Stimulated activated CD4-positive, alpha-beta T cell treated with anti-CD3 and anti-CD28 coated beads, Interleukin-4, amount 100 ng/mL, for 1 hour (primary cell): ENCODE measurements at regions not wholly inside any gene's neighbourhood (a gene's known extent, or its start where the extent isn't known, plus 50 kb on each side); places are given as distances from the start of the nearest gene placed in this dataset.
"Not testable (repeated sequence)": the region's sequence is repeated elsewhere in the genome, so short reads cannot be mapped to it uniquely, and the experiment has no call there.

ENCODE experiments used
- DNase-seq: peaks from one replicate; pipeline ENCODE4 v3.0.0-alpha.2; 2020

DNA sequence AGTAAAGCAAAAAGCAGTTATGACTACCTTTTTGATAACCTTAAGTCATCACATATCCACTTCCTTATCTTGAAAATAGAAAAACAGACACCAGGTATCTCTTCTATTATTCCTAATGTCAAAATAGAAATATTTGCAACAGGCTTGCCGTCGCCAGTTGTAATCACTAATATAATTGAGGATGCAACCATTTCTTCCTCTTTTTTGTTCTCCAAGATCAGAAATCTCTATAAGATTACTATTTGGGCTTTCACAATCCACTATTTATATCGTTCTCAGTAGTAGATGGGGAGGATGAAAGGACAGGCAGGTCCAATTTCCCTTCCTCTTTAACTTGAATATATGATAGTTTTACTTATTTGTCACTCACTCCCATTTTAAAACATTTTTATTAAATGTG, 130.2 kb upstream of the HMGA2 start:
- DNase-seq = no peak

DNA sequence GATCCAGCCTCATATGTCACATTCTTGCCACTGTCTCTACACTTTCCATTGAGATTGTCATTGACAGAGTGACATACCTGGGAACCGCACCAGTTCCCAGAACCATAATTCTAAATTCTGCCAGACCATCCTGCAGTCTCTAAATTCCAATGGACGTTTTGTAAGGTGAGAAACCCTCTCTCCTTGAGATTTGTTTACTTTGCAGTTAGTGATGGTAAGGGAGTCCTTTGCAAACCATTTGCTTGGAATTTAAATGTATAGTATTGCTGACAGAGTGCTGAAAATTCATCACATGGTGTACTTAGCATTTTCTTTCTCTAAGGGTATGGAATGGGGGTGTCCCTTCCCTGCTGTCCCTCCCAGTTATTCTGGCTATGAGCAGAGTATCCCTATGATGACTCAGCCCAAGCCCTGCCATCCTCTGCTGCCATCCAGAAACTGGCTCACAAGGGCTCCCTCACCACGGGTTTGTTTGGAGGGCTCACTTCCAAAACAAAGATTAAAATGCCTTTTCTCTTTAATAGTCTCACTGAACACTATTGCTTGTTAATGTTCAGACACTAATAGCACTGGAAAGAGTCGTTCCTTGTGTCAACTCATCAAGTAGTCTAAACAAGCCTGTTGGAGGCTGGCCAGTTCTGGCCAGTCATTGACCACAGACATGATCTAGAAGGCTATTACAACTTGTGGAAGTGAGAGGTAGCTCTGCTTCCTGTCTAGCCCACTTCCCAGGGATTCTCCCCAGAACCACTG, 129.0 kb upstream of the HMGA2 start:
- no peak for DNase-seq

DNA sequence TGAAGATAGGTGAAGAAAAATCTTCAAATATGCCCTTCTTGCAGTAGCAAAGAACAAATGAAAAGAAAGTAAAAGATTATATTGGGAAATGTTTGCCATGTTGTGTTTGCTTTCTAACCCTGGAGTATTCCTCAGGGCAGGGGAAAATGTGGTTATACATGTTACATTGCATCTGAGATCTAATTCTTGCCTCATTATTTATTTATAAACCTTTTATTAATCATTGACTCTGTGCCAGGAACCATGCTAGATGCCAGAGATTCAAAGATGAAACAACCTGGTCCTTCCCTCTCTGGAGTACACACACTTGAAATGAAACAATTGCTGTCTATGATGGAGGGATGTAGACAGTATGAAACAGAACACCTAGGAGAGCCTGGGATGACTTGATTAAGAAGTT, 128.1 kb upstream of the HMGA2 start:
- DNase-seq = no peak

DNA sequence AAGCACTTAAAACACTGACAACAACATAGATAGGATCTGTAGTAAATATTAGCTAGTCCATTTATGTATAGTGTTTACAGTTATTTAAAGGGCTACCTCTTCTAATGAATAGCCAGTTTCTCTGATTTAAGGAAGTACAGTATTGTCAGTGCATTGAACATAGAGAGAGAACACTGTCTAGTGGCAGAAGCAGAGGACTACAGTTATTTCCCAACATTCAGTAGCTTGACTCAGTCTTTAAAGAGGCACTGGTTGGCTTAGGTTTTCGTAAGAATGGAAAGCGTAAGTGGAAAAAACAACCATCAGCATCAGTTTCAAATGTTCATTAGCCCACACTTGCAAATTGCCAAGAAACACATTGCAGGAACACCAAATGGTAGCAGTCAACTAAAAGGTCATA, 125.0 kb upstream of the HMGA2 start:
- no peak for DNase-seq

DNA sequence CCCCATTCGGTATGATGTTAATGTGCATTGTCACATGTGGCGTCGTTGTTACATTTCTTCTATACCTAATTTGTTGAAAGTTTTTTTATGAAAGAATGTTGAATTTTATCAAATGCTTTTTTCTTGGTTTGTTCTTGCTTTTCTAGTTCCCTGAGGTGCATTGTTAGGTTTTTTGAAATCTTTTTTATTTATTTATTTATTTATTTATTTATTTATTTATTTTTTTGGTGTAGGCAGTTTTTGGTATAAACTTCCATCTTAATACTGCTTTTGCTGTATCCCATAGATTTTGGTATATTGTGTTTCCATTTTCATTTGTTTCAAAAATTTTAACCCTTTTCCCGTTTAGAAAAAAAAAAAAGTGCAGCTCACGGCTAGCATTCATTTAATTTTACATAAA, 121.1 kb upstream of the HMGA2 start:
- DNase-seq = no peak

DNA sequence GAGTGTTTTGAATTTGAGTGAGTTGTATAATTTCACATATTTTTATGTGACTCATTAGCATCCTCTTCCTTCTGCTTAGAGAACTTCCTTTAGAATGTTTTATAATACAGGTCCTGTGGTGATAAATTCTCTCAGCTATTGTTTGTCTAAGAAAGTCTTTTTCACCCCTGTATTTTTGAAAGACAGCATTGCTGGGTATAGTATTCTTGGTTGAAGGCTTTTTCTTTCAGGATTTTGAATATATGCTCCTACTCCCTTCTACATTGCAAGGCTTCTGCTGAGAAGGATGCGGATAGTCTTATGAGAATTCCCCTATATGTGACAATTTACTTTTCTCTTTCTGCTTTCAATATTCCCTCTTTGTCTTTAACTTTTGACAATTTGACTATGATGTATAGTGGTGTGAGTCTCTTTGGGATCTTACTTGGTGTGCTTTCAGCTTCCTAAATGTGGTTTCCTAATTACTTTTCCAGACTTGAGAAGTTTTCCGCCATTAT, 118.9 kb upstream of the HMGA2 start:
- no peak for DNase-seq

DNA sequence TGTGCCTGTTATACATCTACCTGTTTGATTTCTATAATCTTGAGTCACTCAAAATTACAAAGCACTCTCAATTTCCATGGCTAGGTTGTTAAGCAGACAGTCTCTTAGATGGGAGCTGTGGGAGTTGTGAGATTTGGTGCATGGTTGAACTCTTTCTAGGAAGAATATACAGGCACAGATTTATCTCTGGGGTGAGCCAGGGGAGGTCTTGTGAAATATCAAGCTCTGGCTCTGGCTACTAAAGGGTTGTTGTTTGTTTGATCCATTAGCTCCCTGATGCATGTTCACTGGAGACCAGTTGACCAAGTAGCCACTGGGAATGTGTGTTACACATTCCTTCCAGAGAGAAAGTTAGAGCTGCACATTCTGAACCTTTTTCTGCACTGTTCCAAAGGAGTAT, 117.2 kb upstream of the HMGA2 start:
- no peak for DNase-seq

DNA sequence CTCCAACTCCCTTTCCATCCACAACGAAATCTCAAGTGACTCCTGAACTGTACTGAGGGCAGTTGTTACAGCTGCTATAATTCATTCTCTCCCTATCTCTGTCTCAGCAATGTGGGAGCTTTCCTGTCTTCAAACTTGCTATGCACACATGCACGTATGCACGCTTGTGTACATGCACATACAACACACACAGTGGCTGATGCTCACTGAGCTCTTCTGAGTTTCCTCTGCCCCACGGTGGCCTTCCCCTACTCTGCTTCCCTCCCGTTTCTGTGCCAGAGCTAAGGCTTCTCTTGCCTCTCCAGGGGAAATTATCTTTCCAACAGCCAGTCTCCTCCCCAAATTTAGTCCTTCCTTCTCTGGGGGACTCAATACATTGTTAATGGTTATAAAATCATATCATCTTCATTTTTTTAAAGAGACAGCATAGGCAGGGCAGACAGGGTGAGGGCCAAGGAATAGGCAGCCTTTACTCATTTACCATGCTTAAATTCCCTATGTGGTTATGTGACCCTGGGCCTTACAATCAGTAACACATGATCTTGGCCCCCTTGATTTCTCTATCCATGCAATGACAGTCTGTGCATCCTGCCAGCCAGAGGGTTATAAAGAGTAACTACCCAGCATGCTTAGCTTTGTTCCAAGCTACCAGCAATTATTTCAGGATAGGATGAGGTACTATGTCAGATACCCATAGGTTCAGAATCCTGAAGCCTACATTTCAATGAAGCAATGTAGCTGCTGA, 111.9 kb upstream of the HMGA2 start:
- no peak for DNase-seq

DNA sequence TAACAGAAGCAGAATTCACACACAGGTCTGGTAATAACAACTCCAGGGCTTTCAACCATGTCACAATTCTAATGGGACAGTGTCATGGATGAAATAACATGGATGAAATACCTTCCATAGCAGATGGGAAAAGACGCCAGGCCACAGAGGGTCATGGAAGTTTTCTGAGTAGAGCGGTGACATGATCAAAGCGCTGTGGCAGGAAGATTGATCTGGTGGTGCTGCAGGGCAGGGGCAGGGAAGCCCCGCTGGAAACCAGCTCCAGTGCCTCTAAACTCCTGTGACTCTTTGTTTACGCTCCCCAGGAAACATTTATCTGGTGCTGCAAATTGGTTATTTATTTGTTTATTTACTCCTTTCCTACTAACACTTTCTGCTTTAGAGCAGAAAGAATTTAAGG, 108.3 kb upstream of the HMGA2 start:
- DNase-seq = no peak

DNA sequence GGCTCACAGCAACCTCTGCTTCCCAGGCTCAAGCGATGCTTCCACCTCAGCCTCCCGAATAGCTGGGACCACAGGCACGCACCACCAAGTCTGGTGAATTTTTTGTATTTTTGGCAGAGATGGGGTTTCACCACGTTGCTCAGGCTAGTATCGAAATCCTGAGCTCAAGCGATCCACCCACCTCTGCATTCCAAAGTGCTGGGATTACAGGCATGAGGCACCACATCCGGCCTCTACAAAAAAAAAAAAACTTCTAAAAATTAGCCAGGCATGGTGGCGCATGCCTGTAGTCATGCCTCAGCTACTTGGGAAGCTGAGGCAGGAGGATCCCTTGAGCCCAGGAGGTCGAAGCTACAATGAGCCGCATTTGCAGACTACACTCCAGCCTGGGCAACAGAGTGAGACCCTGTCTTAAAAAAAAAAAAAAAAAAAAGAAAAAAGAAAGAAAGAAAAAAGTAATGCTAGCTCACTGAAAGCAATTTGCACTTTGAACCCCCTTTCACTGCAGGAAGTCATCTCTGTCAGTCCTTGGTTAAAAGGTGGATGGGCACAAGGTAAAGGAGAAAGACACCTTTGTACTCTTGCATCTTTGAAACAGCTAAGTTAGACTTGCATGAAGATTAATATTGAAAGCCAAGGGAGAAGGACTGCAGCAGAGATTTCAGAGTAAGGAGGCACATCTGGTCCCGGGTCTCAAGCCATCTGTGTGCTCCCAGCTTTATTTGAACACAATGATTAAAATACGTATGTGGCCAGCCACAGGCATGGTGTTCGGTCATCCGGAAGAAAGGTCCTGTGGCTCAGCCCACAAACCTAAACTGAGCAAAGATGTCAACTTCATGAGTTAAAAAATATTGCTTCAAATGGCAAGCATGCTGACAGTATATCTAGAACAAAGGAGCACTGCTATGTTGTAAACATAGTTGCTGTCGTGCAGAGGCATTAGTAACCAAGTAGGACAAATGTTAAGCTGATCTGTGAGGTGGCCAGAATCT, 103.8 kb upstream of the HMGA2 start:
- no peak for DNase-seq

DNA sequence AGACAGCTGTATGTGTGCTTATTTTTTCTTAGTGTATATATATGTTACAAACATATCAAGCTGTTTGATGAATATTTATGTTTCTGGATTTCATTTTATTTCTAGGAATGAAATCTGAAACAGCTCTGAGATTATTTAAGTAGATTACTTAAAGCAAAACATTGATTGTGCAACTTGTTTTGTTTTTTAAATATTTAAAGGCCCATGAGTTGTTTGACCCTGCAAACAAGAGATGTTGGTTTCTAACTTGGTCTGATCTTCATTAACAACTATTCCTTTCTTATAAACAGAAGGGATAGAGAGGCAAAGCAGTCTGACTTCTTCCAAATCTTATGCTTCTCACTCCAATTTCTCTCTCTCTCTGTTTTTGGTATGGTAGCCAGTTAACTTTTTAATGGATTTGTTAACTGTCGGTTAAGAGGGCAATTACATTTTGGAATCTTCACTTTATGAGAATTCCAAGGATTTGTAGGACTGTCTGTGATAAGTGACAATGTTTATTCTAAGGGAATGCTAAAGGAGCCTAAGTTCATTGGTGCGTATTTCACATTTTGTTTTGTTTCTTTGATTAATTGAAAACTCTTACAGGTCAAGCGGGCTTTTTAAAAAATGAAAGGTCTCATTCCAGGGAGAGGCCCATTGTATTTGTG, 102.6 kb upstream of the HMGA2 start:
- no peak for DNase-seq

DNA sequence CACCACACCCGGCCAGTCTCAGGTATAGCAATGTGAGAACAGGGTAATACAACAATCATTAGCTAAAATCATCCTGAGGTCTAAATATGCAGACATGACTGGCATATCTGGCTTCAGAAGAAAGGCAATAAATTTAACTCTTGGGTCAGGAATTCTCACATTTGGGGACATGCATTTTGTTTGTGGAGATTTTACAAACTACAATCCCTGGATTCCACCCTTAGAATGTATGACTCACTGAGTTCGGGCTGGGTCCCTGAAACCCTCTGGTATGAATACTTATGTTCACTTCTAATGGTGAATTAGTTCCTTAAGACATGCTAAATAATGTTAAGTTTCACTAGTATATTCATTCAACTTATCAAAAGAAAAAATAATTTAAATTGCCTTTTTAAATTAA, 98.9 kb upstream of the HMGA2 start:
- DNase-seq = no peak

DNA sequence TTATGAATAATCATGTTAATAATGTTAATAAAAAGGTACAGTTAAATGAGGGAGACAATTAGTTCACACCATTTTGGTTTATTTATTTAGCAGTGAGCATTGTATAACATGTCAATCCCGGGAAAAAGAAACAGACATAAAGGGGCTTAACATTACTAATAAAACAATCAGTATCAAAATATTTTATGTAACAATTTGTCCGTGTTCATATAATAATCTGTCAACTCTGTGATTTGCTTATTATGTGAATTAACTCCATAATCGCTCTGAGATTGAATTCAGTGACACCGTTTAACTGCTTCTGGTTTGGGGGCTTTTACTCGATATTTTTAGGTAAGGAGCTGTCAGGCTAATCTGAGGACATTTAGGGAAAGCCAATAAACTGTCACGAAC, 95.8 kb upstream of the HMGA2 start:
- no peak for DNase-seq

DNA sequence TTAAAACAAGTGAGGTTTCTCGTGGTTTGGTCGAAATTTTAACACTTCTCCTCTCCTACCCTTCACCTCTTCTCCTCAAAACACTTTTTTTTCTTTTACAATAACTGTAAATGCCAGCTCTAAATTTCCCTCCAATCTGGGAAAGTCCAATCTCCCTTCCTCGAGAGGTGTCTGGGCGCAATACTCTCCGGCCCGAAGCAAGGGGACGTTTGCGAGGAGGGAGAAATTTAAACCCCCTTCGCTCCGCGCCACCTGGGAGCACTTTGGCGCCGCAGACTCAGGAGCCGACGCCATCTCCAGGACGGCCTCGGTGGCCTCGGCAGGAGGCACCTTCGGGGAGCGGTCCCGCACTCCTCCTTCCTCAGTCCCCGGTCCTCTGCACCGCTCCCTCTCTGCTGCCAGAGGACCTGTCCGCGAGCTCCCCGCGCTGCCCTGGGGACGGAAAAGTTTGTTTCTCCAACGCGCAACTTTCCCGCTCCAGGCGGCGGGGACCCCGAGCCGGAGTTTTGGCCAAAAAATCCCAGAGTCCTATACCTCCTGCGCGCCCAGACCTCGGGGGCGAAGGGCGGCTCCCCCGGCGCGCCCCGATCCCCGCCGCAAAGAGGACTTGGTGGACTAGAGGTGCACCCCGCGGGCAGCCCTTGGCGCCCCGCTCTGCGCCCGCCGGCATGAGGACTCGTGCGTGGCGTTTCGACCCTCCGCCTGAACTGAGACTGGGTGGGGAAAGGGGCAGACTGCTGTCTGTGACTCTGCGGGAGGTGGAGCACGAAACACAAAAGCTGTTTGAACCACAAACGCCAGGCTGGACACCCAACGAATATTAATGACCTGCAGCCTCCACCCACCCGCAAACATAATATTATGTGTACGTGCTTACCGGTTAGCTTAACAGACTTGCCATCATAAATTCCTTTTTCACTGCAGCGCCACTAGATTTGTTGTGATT, 95.2 kb upstream of the HMGA2 start:
- DNase-seq = no peak

DNA sequence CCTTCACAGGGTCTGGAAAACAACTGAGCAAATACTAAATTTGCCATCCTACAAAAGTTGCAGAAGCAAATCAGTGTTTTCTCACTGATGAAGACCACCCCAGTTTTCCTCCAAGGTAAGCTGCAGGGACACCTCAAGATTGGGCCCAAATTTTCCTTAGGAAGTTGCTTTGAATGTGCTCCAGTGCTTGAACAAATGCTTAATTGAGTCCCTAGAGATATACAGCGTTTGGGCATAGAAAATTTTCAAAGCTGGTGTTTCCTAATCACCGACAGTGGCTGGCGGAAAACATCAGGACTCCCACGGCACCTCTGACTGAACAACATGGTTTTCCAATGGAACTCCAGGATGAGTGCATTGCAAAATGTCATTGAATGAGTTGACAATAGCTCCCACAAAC, 92.5 kb upstream of the HMGA2 start:
- DNase-seq = no peak

DNA sequence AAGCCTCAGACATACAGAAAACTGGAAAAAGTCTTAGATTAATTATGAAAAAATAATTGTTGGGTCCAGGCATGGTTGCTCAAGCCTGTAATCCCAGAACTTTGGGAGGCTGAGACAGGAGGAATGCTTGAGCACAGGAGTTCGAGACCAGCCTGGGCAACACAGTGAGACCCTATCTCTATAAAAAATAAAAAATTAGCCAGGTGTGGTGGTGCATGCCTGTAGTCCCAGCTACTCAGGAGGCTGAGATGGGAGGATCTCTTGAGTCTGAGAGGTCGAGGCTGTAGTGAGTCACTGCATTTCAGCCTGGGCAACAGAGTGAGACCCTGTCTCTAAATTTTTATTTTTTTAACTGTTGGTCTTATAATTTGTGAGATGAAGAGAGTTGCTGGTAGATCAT, 90.6 kb upstream of the HMGA2 start:
- DNase-seq = not testable (repeated sequence)

DNA sequence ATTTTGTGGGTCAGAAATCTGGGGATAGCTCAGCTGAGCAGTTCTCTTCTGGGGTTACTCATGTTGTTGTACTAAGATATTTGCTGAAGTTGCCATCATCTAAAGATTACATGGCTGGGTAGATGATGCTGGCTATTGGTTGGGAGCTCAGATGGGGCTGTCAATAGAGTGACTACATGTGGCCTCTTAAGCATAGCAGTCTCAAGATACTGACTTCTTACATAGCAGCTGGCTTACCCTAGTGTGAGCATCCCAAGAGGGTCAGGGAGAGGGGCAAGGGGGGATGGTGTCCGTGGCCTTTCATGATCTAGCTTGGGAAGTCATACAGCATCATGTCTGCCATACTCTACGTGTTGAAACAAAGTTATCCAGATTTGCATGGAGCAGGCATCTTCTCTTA, 90.1 kb upstream of the HMGA2 start:
- no peak for DNase-seq

DNA sequence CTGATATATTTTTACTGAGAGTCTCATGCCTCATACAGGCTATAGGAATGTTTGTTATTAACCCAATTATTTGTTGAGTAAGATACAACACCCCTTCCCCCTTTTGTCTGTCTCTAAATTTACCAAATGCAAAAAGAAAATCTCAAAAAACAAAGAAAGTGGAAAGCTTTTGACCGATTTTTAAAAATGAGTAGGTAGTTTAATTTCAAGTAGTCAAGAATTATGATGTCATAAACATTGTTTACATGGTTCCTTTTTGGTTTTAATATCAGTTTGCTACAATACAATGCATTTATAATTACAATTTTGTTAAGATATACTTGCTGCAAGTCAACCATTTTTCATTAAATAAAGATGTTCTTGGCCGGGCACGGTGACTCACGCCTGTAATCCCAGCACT, 84.7 kb upstream of the HMGA2 start:
- no peak for DNase-seq

DNA sequence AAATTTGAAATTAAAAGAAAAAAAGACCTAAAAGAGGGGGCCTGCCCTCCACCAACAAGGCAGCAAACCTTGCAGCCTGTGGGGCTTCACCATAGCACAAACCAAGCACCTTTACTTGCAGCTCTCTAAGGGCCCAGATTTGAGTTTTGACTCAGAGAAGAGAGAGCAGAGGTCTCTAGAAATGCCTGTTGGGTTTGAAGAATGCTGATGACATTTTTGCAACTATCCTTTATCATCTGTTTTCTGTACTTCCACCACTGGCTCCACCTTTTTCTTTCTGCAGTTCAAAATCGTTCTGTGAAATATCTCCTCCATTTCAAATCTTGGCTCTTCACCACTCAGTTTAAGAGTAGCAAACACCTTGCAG, 83.8 kb upstream of the HMGA2 start:
- no peak for DNase-seq

DNA sequence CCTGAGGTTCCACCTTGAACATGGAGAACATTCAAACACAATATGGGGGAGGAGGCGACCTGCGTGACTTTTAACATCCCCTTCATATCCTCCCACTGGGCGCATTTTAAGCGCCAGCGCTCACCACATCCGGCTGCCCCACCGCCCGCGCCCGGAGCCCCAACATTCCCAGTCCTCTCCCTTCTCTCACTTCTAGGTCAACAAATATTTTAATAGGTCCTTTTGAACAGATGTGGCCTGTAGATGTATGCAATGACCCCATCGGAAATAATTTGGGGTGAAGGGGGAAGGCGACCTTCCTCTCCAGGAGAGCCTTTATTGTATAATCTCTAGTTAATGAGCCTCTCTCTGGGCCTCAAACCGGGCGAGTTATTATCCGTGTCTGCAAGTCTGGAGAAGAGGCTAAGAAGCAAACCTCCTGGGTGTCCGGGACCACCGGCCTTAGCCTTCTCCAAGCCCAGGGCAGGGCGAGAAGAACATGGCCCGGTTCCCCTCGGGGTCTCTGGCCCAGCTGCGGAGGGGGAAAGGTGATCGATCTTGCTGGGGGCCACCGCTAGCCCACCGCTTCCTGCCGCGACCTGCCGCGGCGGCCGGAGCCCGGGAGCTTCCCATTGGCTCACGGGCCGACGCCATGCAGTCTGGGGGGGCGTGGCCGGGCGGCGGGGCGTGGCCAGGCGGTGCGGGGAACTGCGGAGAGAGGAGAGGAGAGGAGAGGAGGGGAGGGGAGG, 83.2 kb upstream of the HMGA2 start:
- DNase-seq = peak; percentile 71

DNA sequence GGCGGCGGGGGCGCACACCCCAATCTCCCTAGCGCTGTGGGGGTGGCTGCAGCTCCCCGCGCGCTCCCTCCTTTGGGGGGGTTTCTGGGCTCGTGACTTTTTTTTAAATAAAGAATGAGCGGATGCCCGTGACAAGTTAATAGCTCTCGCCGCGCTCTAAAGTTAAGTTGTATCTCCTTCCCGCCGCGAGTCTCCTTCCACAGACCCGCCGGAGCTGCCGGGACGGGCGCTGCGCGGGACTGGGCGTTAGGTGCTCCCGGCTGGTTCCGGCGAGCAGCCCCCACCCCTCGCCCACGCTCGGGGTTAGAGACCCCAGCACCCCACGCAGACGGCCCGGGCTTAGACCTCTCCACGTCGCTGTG, 82.6 kb upstream of the HMGA2 start:
- peak; percentile 21 for DNase-seq
